ENCODE measurements at regions not wholly inside any gene's neighbourhood (a gene's known extent, or its start where the extent isn't known, plus 50 kb on each side); places are given as distances from the start of the nearest gene placed in this dataset.
A peak's percentile ranks its signal among the peaks of the same experiment; 100 is the strongest.

DNA sequence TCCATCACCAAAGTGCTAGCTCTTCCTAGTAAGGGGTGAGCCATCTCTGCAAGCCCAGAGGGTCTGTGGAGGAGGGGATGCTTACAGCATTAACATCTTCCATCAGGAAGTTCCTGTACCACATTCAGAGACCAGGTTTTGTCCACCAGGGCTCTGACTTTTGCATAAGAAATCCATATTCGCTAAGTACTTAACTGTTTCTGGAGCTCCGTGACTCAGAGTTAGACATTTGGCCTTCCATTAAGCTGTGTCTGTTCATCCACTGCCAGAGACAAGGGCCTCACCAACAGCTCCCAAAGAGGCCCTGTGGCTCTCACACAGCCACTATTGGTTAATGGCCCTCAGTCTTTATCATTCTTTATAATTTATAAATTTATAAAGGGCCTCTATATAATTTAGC, 144.6 kb downstream of the ADAMTS15 start:
- Mint-ChIP-seq H3K4me3 (no peak overlapping the region), H3K36me3 (ENCODE audit: low read depth) (no peaks in the 10 kb centered on the region), H3K27ac (no peak overlapping the region), H3K4me1 (no peaks in the 10 kb centered on the region), H3K9me3 (peaks cover 3% of the 10 kb centered on the region), H3K27me3 (ENCODE audit: low read depth) (no peaks in the 10 kb centered on the region)
- TF ChIP-seq, protein P1, sequence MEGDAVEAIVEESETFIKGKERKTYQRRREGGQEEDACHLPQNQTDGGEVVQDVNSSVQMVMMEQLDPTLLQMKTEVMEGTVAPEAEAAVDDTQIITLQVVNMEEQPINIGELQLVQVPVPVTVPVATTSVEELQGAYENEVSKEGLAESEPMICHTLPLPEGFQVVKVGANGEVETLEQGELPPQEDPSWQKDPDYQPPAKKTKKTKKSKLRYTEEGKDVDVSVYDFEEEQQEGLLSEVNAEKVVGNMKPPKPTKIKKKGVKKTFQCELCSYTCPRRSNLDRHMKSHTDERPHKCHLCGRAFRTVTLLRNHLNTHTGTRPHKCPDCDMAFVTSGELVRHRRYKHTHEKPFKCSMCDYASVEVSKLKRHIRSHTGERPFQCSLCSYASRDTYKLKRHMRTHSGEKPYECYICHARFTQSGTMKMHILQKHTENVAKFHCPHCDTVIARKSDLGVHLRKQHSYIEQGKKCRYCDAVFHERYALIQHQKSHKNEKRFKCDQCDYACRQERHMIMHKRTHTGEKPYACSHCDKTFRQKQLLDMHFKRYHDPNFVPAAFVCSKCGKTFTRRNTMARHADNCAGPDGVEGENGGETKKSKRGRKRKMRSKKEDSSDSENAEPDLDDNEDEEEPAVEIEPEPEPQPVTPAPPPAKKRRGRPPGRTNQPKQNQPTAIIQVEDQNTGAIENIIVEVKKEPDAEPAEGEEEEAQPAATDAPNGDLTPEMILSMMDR (IDR thresholded peaks at IDR 0.05; ENCODE audit: unreplicated experiment in 3 of 3) = no peak

DNA sequence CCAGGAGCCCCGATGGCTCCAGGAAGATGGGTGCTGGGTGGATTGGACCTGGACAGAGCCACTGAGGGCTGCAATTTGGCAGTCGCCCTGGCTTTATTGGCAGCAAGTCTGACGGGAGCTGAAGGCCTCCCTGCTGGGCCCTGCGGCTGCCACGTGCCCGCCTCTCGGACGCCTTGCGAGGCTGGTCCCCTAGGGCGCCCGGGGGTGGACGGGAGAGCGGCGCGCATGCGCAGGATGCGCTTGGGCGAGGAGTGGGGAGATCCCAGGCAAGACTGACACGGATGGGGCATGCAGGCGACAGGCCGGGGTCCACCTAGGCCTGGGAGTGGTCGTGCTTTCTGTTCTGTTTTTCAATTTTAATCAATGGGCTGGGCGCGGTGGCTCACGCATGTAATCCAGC, 150.0 kb downstream of the ADAMTS15 start:
- no peak overlapping the region for H3K27ac Mint-ChIP-seq
- H3K4me1 Mint-ChIP-seq = peaks cover 38% of the 10 kb centered on the region
- no peaks in the 10 kb centered on the region for H3K27me3 Mint-ChIP-seq (ENCODE audit: low read depth)
- TF ChIP-seq, protein P1 (IDR thresholded peaks at IDR 0.05; ENCODE audit: unreplicated experiment in 3 of 3) = no peak
- no peaks in the 10 kb centered on the region for H3K36me3 Mint-ChIP-seq (ENCODE audit: low read depth)
- H3K4me3 Mint-ChIP-seq = no peak overlapping the region
- H3K9me3 Mint-ChIP-seq = no peaks in the 10 kb centered on the region

DNA sequence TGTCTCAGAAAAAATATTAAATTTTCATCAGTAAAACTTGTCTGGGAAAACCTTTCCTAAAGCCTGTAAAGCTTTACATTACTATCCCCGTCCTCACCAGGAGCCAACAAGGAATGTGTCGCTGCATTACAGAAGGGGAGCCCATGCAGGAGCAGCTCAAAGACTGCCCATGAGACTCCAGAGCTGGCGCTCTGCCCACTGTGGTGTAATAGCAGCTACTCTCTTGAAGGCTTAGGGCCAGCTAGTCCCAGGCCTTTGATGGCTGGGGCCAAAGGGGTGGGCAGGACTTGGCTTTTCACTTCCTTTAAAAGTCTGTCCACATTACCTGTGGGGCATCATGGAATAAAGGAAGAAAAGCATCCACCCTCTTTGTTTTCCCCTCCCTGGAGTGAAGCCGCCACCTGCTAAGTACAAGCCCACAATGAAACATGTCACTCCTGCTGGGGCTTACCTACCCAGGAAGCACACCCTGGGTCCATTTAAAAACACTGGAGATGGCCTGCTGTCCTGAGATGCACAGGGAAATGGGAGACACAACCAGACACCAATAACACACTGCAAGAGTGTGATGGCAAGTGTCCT, 150.7 kb downstream of the ADAMTS15 start:
- no peaks in the 10 kb centered on the region for H3K27me3 Mint-ChIP-seq (ENCODE audit: low read depth)
- peaks cover 44% of the 10 kb centered on the region for H3K4me1 Mint-ChIP-seq
- no peaks in the 10 kb centered on the region for H3K9me3 Mint-ChIP-seq
- H3K27ac Mint-ChIP-seq = peak overlapping the region in 1 of 3 experiments; percentile 98
- H3K36me3 Mint-ChIP-seq (ENCODE audit: low read depth) = no peaks in the 10 kb centered on the region
- H3K4me3 Mint-ChIP-seq = no peak overlapping the region
- TF ChIP-seq, protein P1 (IDR thresholded peaks at IDR 0.05; ENCODE audit: unreplicated experiment in 3 of 3) = no peak

GRCh38 chr11:130600139-130600538, 151.7 kb downstream of the ADAMTS15 start:
- Mint-ChIP-seq H3K36me3 (ENCODE audit: low read depth) (no peaks in the 10 kb centered on the region), H3K4me3 (no peak overlapping the region), H3K27ac (peak overlapping the region; percentile 94 to 98 (median 98)), H3K9me3 (no peaks in the 10 kb centered on the region), H3K4me1 (peaks cover 54% of the 10 kb centered on the region), H3K27me3 (ENCODE audit: low read depth) (no peaks in the 10 kb centered on the region)
- TF ChIP-seq, protein P1 (IDR thresholded peaks at IDR 0.05; ENCODE audit: unreplicated experiment in 3 of 3) = no peak

DNA sequence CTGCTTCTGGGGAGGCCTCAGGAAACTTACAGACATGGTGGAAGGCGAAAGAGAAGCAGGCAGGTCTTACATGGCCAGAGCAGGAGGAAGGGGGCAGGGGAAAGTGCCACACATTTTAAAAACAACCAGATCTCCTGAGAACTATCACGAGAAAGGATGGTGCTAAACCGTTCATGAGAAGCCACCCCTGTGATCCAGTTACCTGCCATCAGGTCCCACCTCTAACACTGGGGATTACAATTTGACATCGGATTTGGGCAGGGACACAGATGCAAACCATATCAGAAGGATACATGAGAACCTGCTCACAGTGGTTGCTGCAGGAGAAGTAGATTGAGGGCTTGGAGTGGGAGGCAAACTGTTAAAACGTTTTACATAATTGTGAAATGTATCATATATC, 152.2 kb downstream of the ADAMTS15 start:
- Mint-ChIP-seq H3K36me3 (ENCODE audit: low read depth) (no peaks in the 10 kb centered on the region), H3K9me3 (no peaks in the 10 kb centered on the region), H3K27me3 (ENCODE audit: low read depth) (no peaks in the 10 kb centered on the region), H3K4me1 (peaks cover 58% of the 10 kb centered on the region), H3K4me3 (no peak overlapping the region), H3K27ac (peak overlapping the region; percentile 94 to 98 (median 98))
- TF ChIP-seq, protein P1 (IDR thresholded peaks at IDR 0.05; ENCODE audit: unreplicated experiment in 3 of 3) = no peak

DNA sequence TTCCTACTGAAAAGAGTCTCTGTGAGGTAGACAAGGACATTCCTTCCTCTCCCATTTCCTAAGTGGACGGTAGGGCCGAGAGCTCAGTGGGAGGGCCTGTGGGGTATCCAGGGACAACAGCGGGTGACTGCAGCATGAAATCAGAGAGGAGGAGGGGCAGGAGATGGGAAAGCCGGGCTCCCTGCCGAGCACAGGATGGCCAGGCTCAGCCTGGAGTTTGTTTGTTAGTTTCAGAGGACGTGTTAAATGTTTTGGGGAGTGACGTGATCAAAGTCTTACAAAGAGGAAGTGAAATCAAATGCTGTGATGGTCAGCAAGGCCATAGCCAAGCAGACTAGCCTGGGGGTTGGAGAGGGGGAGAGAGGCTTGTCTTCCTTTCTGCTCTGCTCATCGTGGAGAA, 152.7 kb downstream of the ADAMTS15 start:
- peak overlapping the region; percentile 45 to 68 (median 46) for H3K4me3 Mint-ChIP-seq

More for the DNA sequence above, 152.7 kb downstream of the ADAMTS15 start:
- H3K27me3 Mint-ChIP-seq (ENCODE audit: low read depth) = no peaks in the 10 kb centered on the region
- H3K27ac Mint-ChIP-seq = peak overlapping the region; percentile 94 to 98 (median 98)
- H3K4me1 Mint-ChIP-seq = peaks cover 64% of the 10 kb centered on the region
- H3K36me3 Mint-ChIP-seq (ENCODE audit: low read depth) = no peaks in the 10 kb centered on the region
- H3K9me3 Mint-ChIP-seq = no peaks in the 10 kb centered on the region
- TF ChIP-seq, protein P1 (IDR thresholded peaks at IDR 0.05; ENCODE audit: unreplicated experiment in 3 of 3) = no peak
